Transverse colon (tissue), 4 donors: ENCODE measurements at regions not wholly inside any gene's neighbourhood (a gene's known extent, or its start where the extent isn't known, plus 50 kb on each side); places are given as distances from the start of the nearest gene placed in this dataset.

Experiments
- DNase-seq: peaks from one replicate; pipeline ENCODE4 v3.0.0-alpha.2; 2019
- H3K27ac ChIP-seq, 4 donors: fragments of 200-600 bp; sonication (generic); 2 replicates each; pipeline ENCODE4 v1.5.1; 2016 to 2018; ENCODE audit warnings: inconsistent platforms in 4 of 4
- H3K27me3 ChIP-seq: fragments of 200-600 bp; sonication (generic); 2 replicates; pipeline ENCODE4 v1.5.1; 2017; ENCODE audit warnings: inconsistent platforms
- H3K36me3 ChIP-seq, 4 donors: fragments of 200-600 bp; sonication (generic); 2 replicates each; pipeline ENCODE4 v1.5.1; 2017 to 2019; ENCODE audit warnings: inconsistent platforms in 4 of 4
- H3K4me1 ChIP-seq, 4 donors: fragments of 200-600 bp; sonication (generic); 2 replicates each; pipeline ENCODE4 v1.5.1; 2017 to 2020; ENCODE audit warnings: inconsistent platforms in 4 of 4
- H3K4me3 ChIP-seq, 4 donors: fragments of 200-600 bp; sonication (generic); 1 replicate in 1 of 4; 2 replicates in 3 of 4; pipeline versions ENCODE4 v1.5.1 to v1.6.1; 2017 to 2019; ENCODE audit warnings: inconsistent platforms in 4 of 4
- H3K9me3 ChIP-seq, 2 donors: fragments of 200-600 bp; sonication (generic); 2 replicates each; pipeline ENCODE4 v1.5.1; 2017 to 2019; ENCODE audit warnings: inconsistent platforms in 2 of 2
- EP300 ChIP-seq: sonication (generic); formaldehyde crosslinking; IDR thresholded peaks from one replicate; pipeline ENCODE4 v1.6.1; 2017; ENCODE audit warnings: antibody characterized with exemption, low read depth
- POLR2A ChIP-seq: fragments of 450-650 bp; IDR thresholded peaks from one replicate; pipeline ENCODE4 v1.6.1; 2016; ENCODE audit warnings: antibody characterized with exemption, mild to moderate bottlenecking, moderate library complexity
- POLR2AphosphoS5 ChIP-seq, 3 donors: sonication (generic); formaldehyde crosslinking; IDR thresholded peaks; one replicate each; pipeline ENCODE4 v1.6.1; 2016; ENCODE audit warnings: antibody characterized with exemption in 3 of 3
- WGBS, 2 donors: methylation state at CpG; one replicate each; pipeline ENCODE4 v1.1.5; 2018; ENCODE audit warnings: low coverage in 1 of 2; 5-methylcytosine and 5-hydroxymethylcytosine counted together
- in situ Hi-C, 4 donors: fragments of 200-750 bp; cut with MboI; loops; one replicate each; pipeline versions ENCODE4 v1.15.0 to v1.15.1; 2017; ENCODE audit warnings: low sequenced_read_pairs in 3 of 4, low pct_ligation_motif_present in 1 of 4, low pct_unique_long_range_greater_than_20kb in 1 of 4
- intact Hi-C: fragments of 100-400 bp; cut with DNase I; formaldehyde crosslinking; loops from one replicate; pipeline ENCODE4 v1.15.1; 2023; ENCODE audit warnings: low total_unique reads
- TF ChIP-seq, protein P1 (sequence below), 5 experiments: fragments of 200-600 bp in 3 of 5; fragments of 450-650 bp in 2 of 5; sonication (generic) in 3 of 5; IDR thresholded peaks; 1 replicate in 2 of 5; 2 replicates in 3 of 5; pipeline ENCODE4 v1.5.1; 2016 to 2017; ENCODE audit warnings: antibody characterized with exemption in 5 of 5, inconsistent platforms in 3 of 5, mild to moderate bottlenecking in 2 of 5, moderate library complexity in 1 of 5

DNA sequence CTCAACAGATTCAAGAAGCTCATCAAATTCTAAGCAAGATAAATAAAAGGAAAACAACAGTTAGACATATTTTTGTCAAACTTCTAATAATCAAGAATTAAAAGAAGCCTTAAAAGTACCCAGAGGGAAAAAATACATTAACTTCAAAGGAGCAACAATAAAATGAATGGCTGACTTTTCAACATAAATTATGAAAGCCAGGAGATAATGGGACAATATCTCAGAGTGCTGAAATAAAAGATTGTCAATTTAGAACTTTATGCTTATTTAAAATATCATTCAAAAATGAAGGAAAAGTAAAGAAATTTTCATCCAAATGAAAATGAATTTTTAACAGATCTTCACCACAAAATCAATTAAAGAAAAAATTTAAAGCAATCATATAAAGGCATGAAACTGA, 108.5 kb upstream of the IL6 start:
- no peak overlapping the region for H3K4me3 ChIP-seq
- intact Hi-C loops: no loop called here

DNA sequence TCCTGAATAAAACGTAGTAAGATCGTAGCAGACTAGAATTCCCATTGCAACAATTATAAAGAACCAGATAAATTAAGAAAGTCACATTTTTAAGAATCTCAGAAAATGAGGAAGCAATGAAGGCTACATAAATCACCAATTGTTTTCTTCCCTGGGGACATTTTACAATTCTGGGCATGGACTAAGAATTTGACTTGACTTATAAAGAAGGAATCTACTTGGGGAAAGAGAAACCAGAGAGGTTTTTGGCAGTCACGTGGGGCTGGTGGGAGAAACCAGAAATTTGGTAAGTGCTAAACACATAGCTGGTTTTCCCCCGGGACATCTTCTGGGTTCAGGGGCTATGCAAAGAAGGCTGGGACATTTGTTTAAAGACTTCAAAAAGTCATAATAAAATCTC, 109.8 kb upstream of the IL6 start:
- TF ChIP-seq, protein P1, sequence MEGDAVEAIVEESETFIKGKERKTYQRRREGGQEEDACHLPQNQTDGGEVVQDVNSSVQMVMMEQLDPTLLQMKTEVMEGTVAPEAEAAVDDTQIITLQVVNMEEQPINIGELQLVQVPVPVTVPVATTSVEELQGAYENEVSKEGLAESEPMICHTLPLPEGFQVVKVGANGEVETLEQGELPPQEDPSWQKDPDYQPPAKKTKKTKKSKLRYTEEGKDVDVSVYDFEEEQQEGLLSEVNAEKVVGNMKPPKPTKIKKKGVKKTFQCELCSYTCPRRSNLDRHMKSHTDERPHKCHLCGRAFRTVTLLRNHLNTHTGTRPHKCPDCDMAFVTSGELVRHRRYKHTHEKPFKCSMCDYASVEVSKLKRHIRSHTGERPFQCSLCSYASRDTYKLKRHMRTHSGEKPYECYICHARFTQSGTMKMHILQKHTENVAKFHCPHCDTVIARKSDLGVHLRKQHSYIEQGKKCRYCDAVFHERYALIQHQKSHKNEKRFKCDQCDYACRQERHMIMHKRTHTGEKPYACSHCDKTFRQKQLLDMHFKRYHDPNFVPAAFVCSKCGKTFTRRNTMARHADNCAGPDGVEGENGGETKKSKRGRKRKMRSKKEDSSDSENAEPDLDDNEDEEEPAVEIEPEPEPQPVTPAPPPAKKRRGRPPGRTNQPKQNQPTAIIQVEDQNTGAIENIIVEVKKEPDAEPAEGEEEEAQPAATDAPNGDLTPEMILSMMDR (IDR thresholded peaks at IDR 0.05): no peak
- TF ChIP-seq POLR2AphosphoS5 (IDR thresholded peaks at IDR 0.05): no peak
- TF ChIP-seq EP300: no peak
- TF ChIP-seq POLR2A: no peak
- WGBS, 2 donors: 66 to 78% methylated on average over 4 of the region's 4 CpGs
- in situ Hi-C loops: no loop called here

More for the DNA sequence above, 108.5 kb upstream of the IL6 start:
- no peak for DNase-seq
- no peak overlapping the region for H3K27ac ChIP-seq
- H3K9me3 ChIP-seq: peaks cover 3 to 11% of the 10 kb centered on the region in 2 donors
- no peaks in the 10 kb centered on the region for H3K27me3 ChIP-seq
- H3K36me3 ChIP-seq: no peaks in the 10 kb centered on the region
- in situ Hi-C loops: no loop called here
- TF ChIP-seq POLR2A (no peak), POLR2AphosphoS5 (IDR thresholded peaks at IDR 0.05) (no peak), EP300 (no peak)
- TF ChIP-seq, protein P1 (IDR thresholded peaks at IDR 0.05): no peak
- no peaks in the 10 kb centered on the region for H3K4me1 ChIP-seq

DNA sequence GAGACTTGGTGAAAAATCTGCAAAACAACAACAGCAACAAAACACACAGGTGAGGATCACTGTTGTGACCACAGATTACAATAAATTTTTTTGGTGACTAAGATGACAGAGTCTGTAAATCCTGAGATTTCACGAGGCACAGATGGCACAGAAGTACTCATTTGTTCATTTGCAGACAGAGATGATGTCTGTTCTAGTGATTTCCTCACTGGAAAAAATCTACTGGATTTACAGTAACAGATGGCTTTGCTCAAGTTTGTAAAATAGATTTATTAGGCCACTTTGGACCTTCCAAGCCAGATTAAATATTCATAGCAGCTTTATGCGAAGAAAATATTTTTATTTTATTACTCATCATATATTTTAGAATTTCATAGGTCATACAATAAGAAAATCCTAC, 113.5 kb upstream of the IL6 start:
- Histone ChIP-seq H3K36me3 (no peaks in the 10 kb centered on the region), H3K27ac (no peak overlapping the region), H3K9me3 (peaks cover 0 to 10% of the 10 kb centered on the region in 2 donors), H3K4me3 (no peak overlapping the region), H3K27me3 (no peaks in the 10 kb centered on the region), H3K4me1 (no peaks in the 10 kb centered on the region)
- intact Hi-C loops (no loop called here), in situ Hi-C loops (no loop called here)
- DNase-seq: no peak
- WGBS, 2 donors: 48 to 53% methylated on average over 2 of the region's 2 CpGs
- TF ChIP-seq POLR2AphosphoS5 (IDR thresholded peaks at IDR 0.05) (no peak), POLR2A (no peak), EP300 (no peak)
- TF ChIP-seq, protein P1 (IDR thresholded peaks at IDR 0.05): no peak

More for the DNA sequence above, 109.8 kb upstream of the IL6 start:
- Histone ChIP-seq H3K27ac (no peak overlapping the region), H3K4me3 (no peak overlapping the region), H3K4me1 (no peaks in the 10 kb centered on the region), H3K27me3 (no peaks in the 10 kb centered on the region), H3K36me3 (no peaks in the 10 kb centered on the region), H3K9me3 (peaks cover 3 to 11% of the 10 kb centered on the region in 2 donors)
- DNase-seq: no peak
- intact Hi-C loops: no loop called here

DNA sequence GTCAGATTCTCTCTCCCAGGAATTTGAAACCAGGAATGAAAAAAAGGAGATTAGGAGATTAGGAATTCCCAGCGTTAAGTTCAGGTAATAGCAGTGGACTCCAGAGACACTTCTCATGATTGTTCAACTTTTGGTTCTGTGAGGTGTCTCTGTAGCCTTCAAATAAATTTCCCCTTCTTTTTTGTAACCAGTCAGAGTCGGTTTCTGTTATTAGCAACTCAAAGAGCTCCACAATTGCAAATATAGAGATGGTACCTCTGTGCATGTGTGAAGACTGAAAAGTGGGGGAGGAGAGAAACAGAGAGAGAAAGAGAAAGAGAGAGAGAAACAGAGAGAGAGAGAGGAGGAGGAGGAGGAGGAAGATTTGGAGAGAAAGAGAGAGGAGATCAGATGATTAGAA, 112.8 kb upstream of the STEAP1B start:
- DNase-seq: no peak
- H3K9me3 ChIP-seq: peaks cover 0 to 2% of the 10 kb centered on the region in 2 donors
- WGBS, 2 donors: 74% methylated on average over 2 of the region's 2 CpGs; no CpG with 5 or more reads in 1 of the 2 donors
- in situ Hi-C loops (no loop called here), intact Hi-C loops (no loop called here)
- H3K27ac ChIP-seq: no peak overlapping the region
- H3K36me3 ChIP-seq: no peaks in the 10 kb centered on the region
- TF ChIP-seq POLR2A: no peak
- TF ChIP-seq POLR2AphosphoS5 (IDR thresholded peaks at IDR 0.05): no peak
- no peak for TF ChIP-seq EP300
- TF ChIP-seq, protein P1 (IDR thresholded peaks at IDR 0.05): no peak
- H3K4me3 ChIP-seq: no peak overlapping the region
- H3K27me3 ChIP-seq: no peaks in the 10 kb centered on the region
- no peaks in the 10 kb centered on the region for H3K4me1 ChIP-seq
